ENCODE measurements at regions not wholly inside any gene's neighbourhood (a gene's known extent, or its start where the extent isn't known, plus 50 kb on each side); places are given as distances from the start of the nearest gene placed in this dataset.

- no peak for DNase-seq
- intact Hi-C loops (cut with DNase I; ENCODE audit: low total_unique reads), result no loop called here
- TF ChIP-seq CTCF (IDR thresholded peaks at IDR 0.05) (no peak), POLR2A (IDR thresholded peaks at IDR 0.05) (no peak)
Observed at GRCh38 chr3:72018343-72018984, 233.5 kb upstream of the PROK2 start.

GRCh38 chr3:72017935-72018334 lies 233.0 kb upstream of the PROK2 start:
- Histone ChIP-seq H3K27ac (no peak overlapping the region), H3K4me3 (no peak overlapping the region), H3K27me3 (no peaks in the 10 kb centered on the region), H3K4me1 (no peaks in the 10 kb centered on the region), H3K9me3 (no peaks in the 10 kb centered on the region), H3K36me3 (no peaks in the 10 kb centered on the region)
- intact Hi-C loops (cut with DNase I; ENCODE audit: low total_unique reads), result no loop called here
- no peak for TF ChIP-seq POLR2A (IDR thresholded peaks at IDR 0.05)
- TF ChIP-seq CTCF (IDR thresholded peaks at IDR 0.05), result no peak
- no peak for DNase-seq

More at GRCh38 chr3:72018343-72018984, 233.5 kb upstream of the PROK2 start:
- H3K4me3 ChIP-seq, result no peak overlapping the region
- H3K4me1 ChIP-seq, result no peaks in the 10 kb centered on the region
- no peak overlapping the region for H3K27ac ChIP-seq
- H3K27me3 ChIP-seq, result no peaks in the 10 kb centered on the region
- H3K9me3 ChIP-seq, result no peaks in the 10 kb centered on the region
- H3K36me3 ChIP-seq, result no peaks in the 10 kb centered on the region

- DNase-seq, result no peak
- H3K4me3 ChIP-seq, result no peak overlapping the region
- no peaks in the 10 kb centered on the region for H3K4me1 ChIP-seq
- H3K9me3 ChIP-seq, result no peaks in the 10 kb centered on the region
- no peaks in the 10 kb centered on the region for H3K36me3 ChIP-seq
- H3K27ac ChIP-seq, result no peak overlapping the region
- intact Hi-C loops (cut with DNase I; ENCODE audit: low total_unique reads), result no loop called here
- TF ChIP-seq POLR2A (IDR thresholded peaks at IDR 0.05) (no peak), CTCF (IDR thresholded peaks at IDR 0.05) (no peak)
- no peaks in the 10 kb centered on the region for H3K27me3 ChIP-seq
Observed at GRCh38 chr3:72017311-72017710, 232.4 kb upstream of the PROK2 start.

GRCh38 chr3:72015463-72015862 lies 230.5 kb upstream of the PROK2 start:
- Histone ChIP-seq H3K9me3 (no peaks in the 10 kb centered on the region), H3K4me1 (no peaks in the 10 kb centered on the region), H3K27ac (no peak overlapping the region), H3K4me3 (no peak overlapping the region), H3K27me3 (no peaks in the 10 kb centered on the region), H3K36me3 (no peaks in the 10 kb centered on the region)
- intact Hi-C loops (cut with DNase I; ENCODE audit: low total_unique reads), result no loop called here
- no peak for TF ChIP-seq POLR2A (IDR thresholded peaks at IDR 0.05)
- no peak for TF ChIP-seq CTCF (IDR thresholded peaks at IDR 0.05)
- no peak for DNase-seq

- Histone ChIP-seq H3K4me1 (no peaks in the 10 kb centered on the region), H3K36me3 (no peaks in the 10 kb centered on the region), H3K27ac (no peak overlapping the region), H3K9me3 (no peaks in the 10 kb centered on the region), H3K4me3 (no peak overlapping the region), H3K27me3 (no peaks in the 10 kb centered on the region)
- no peak for DNase-seq
- intact Hi-C loops (cut with DNase I; ENCODE audit: low total_unique reads), result no loop called here
- TF ChIP-seq CTCF (IDR thresholded peaks at IDR 0.05), result no peak
- TF ChIP-seq POLR2A (IDR thresholded peaks at IDR 0.05), result no peak
Observed at GRCh38 chr3:72013084-72013483, 228.1 kb upstream of the PROK2 start.
